Right atrium auricular region (tissue), 2 donors: ENCODE measurements at regions not wholly inside any gene's neighbourhood (a gene's known extent, or its start where the extent isn't known, plus 50 kb on each side); places are given as distances from the start of the nearest gene placed in this dataset.

Source experiments
- DNase-seq: peaks from one replicate; pipeline ENCODE4 v3.0.0-alpha.2; 2019; ENCODE audit warnings: low spot score
- H3K27ac ChIP-seq, 2 donors: fragments of 200-600 bp; sonication (generic); 1 replicate in 1 of 2; 2 replicates in 1 of 2; pipeline ENCODE4 v1.5.1; 2016 to 2019
- H3K27me3 ChIP-seq, 2 donors: fragments of 200-600 bp; sonication (generic); one replicate each; pipeline versions ENCODE4 v1.5.1 to v1.6.0; 2017 to 2019
- H3K36me3 ChIP-seq: fragments of 200-600 bp; sonication (generic); one replicate; pipeline ENCODE4 v1.5.1; 2016
- H3K4me1 ChIP-seq, 2 donors: fragments of 200-600 bp; sonication (generic); one replicate each; pipeline versions ENCODE4 v1.5.1 to v1.6.0; 2017 to 2019
- H3K4me3 ChIP-seq, 2 donors: fragments of 200-600 bp; sonication (generic); 1 replicate in 1 of 2; 2 replicates in 1 of 2; pipeline ENCODE4 v1.5.1; 2017 to 2019; ENCODE audit warnings: mild to moderate bottlenecking in 1 of 2, moderate library complexity in 1 of 2
- H3K9me3 ChIP-seq, 2 donors: fragments of 200-600 bp; sonication (generic); one replicate each; pipeline ENCODE4 v1.5.1; 2019
- CTCF ChIP-seq, 2 donors: fragments of 200-600 bp; sonication (generic); IDR thresholded peaks; one replicate each; pipeline ENCODE4 v1.5.1; 2019; ENCODE audit warnings: antibody characterized with exemption in 2 of 2

- no peak for DNase-seq
- Histone ChIP-seq H3K27ac (no peak overlapping the region), H3K36me3 (no peaks in the 10 kb centered on the region), H3K9me3 (no peaks in the 10 kb centered on the region), H3K4me3 (no peak overlapping the region), H3K4me1 (no peaks in the 10 kb centered on the region), H3K27me3 (no peaks in the 10 kb centered on the region)
- no peak for TF ChIP-seq CTCF (IDR thresholded peaks at IDR 0.05)
These were observed 164.6 kb upstream of the HES1 start for GRCh38 chr3:193971261-193971751.

- DNase-seq, result no peak
- no peak overlapping the region for H3K4me3 ChIP-seq
- TF ChIP-seq CTCF (IDR thresholded peaks at IDR 0.05), result no peak
- no peaks in the 10 kb centered on the region for H3K9me3 ChIP-seq
- no peaks in the 10 kb centered on the region for H3K27me3 ChIP-seq
- H3K27ac ChIP-seq, result no peak overlapping the region
- no peaks in the 10 kb centered on the region for H3K36me3 ChIP-seq
- no peaks in the 10 kb centered on the region for H3K4me1 ChIP-seq
These were observed 164.0 kb upstream of the HES1 start for GRCh38 chr3:193971966-193972365.

GRCh38 chr3:193972832-193973231, 163.1 kb upstream of the HES1 start:
- DNase-seq, result no peak
- H3K36me3 ChIP-seq, result no peaks in the 10 kb centered on the region
- TF ChIP-seq CTCF (IDR thresholded peaks at IDR 0.05), result no peak
- H3K27ac ChIP-seq, result no peak overlapping the region
- no peak overlapping the region for H3K4me3 ChIP-seq
- no peaks in the 10 kb centered on the region for H3K9me3 ChIP-seq
- no peaks in the 10 kb centered on the region for H3K4me1 ChIP-seq
- H3K27me3 ChIP-seq, result no peaks in the 10 kb centered on the region

GRCh38 chr3:193974191-193974652, 161.7 kb upstream of the HES1 start:
- no peaks in the 10 kb centered on the region for H3K27me3 ChIP-seq
- DNase-seq, result no peak

GRCh38 chr3:193974671-193975535, 161.0 kb upstream of the HES1 start:
- Histone ChIP-seq H3K4me1 (no peaks in the 10 kb centered on the region), H3K36me3 (no peaks in the 10 kb centered on the region), H3K27me3 (no peaks in the 10 kb centered on the region), H3K27ac (no peak overlapping the region), H3K4me3 (no peak overlapping the region), H3K9me3 (no peaks in the 10 kb centered on the region)
- no peak for DNase-seq
- TF ChIP-seq CTCF (IDR thresholded peaks at IDR 0.05), result no peak

More at GRCh38 chr3:193974191-193974652, 161.7 kb upstream of the HES1 start:
- no peaks in the 10 kb centered on the region for H3K4me1 ChIP-seq
- no peak overlapping the region for H3K4me3 ChIP-seq
- H3K27ac ChIP-seq, result no peak overlapping the region
- TF ChIP-seq CTCF (IDR thresholded peaks at IDR 0.05), result no peak
- H3K9me3 ChIP-seq, result no peaks in the 10 kb centered on the region
- no peaks in the 10 kb centered on the region for H3K36me3 ChIP-seq
